Smooth muscle cell (in vitro differentiated cells): ENCODE measurements at regions not wholly inside any gene's neighbourhood (a gene's known extent, or its start where the extent isn't known, plus 50 kb on each side); places are given as distances from the start of the nearest gene placed in this dataset.
"Not testable (repeated sequence)": the region's sequence is repeated elsewhere in the genome, so short reads cannot be mapped to it uniquely, and the experiment has no call there.

Experiments used
- DNase-seq: peaks from one replicate; lab custom pipeline; 2025; ENCODE audit not compliant: unreplicated experiment; lab: John Stamatoyannopoulos, UW
- H2AFZ ChIP-seq: fragments of 200-600 bp; sonication (generic); 2 replicates; pipeline ENCODE4 v1.6.0; 2016; ENCODE audit warnings: antibody characterized with exemption, low read depth, mild to moderate bottlenecking
- H3F3A ChIP-seq: fragments of 200-600 bp; sonication (generic); 2 replicates; pipeline ENCODE4 v1.6.0; 2017; ENCODE audit warnings: antibody characterized with exemption, low read depth
- H3K27ac ChIP-seq: fragments of 200-600 bp; sonication (generic); 2 replicates; pipeline ENCODE4 v1.5.1; 2016; ENCODE audit warnings: low read depth, mild to moderate bottlenecking
- H3K27me3 ChIP-seq: fragments of 200-600 bp; sonication (generic); 2 replicates; pipeline ENCODE4 v1.6.1; 2016; ENCODE audit warnings: low read depth, mild to moderate bottlenecking
- H3K36me3 ChIP-seq: fragments of 200-600 bp; sonication (generic); 2 replicates; pipeline ENCODE4 v1.5.1; 2016; ENCODE audit warnings: low read depth
- H3K4me1 ChIP-seq: fragments of 200-600 bp; sonication (generic); 2 replicates; pipeline ENCODE4 v1.5.1; 2016; ENCODE audit warnings: low read depth
- H3K4me2 ChIP-seq: fragments of 200-600 bp; sonication (generic); 2 replicates; pipeline ENCODE4 v1.6.0; 2016; ENCODE audit warnings: mild to moderate bottlenecking
- H3K4me3 ChIP-seq: fragments of 200-600 bp; sonication (generic); 2 replicates; pipeline ENCODE4 v1.5.1; 2016; ENCODE audit warnings: mild to moderate bottlenecking
- H3K79me2 ChIP-seq: fragments of 200-600 bp; sonication (generic); 2 replicates; pipeline ENCODE4 v1.6.0; 2016; ENCODE audit warnings: low read depth, mild to moderate bottlenecking
- H3K9ac ChIP-seq: fragments of 200-600 bp; sonication (generic); 2 replicates; pipeline ENCODE4 v1.6.0; 2016; ENCODE audit warnings: low read depth
- H3K9me3 ChIP-seq: fragments of 200-600 bp; sonication (generic); replicated peaks from 2 replicates; pipeline ENCODE4 v1.5.1; 2016; ENCODE audit warnings: low read depth
- H4K20me1 ChIP-seq: fragments of 200-600 bp; sonication (generic); 2 replicates; pipeline ENCODE4 v1.6.0; 2016; ENCODE audit warnings: low read depth
- WGBS: methylation state at CpG from one replicate; pipeline ENCODE4 v1.1.7; 2016; ENCODE audit warnings: low lambda C conversion rate; 5-methylcytosine and 5-hydroxymethylcytosine counted together
- TF ChIP-seq, protein P1 (sequence below): fragments of 200-600 bp; sonication (generic); IDR thresholded peaks from 2 replicates; pipeline ENCODE4 v1.5.1; 2017; ENCODE audit warnings: borderline replicate concordance, mild to moderate bottlenecking, antibody characterized with exemption; ENCODE audit not compliant: insufficient read depth, poor library complexity, severe bottlenecking

DNA sequence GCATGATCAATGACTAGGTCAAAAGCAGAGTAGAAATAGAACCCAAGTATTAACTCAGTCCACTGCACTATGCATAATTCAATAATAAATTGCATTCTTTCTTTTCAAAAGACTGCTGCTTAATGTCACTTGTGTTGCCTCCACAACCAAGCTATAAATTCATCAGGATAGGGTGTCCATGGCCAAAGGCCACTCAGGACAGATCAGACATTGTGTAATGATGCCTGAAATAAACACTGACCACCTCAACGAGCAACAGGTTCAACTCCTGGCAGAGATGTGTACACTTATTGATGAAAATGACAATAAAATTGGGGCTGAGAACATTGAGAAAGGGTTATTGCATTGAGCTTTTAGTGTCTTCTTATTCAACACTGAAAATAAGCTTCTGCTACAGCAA lies 194.5 kb upstream of the SPOPL start:
- Histone ChIP-seq H3K4me3 (no peak overlapping the region), H3K36me3 (no peaks in the 10 kb centered on the region), H3K4me2 (no peak overlapping the region), H3K4me1 (no peaks in the 10 kb centered on the region), H3F3A (no peaks in the 10 kb centered on the region), H3K27me3 (no peaks in the 10 kb centered on the region), H3K9me3 (no peaks in the 10 kb centered on the region), H3K9ac (no peak overlapping the region), H4K20me1 (no peaks in the 10 kb centered on the region), H3K79me2 (no peaks in the 10 kb centered on the region), H2AFZ (no peak overlapping the region), H3K27ac (no peak overlapping the region)
- no peak for DNase-seq
- 90% methylated on average over 1 of the region's 1 CpG for WGBS
- TF ChIP-seq, protein P1, sequence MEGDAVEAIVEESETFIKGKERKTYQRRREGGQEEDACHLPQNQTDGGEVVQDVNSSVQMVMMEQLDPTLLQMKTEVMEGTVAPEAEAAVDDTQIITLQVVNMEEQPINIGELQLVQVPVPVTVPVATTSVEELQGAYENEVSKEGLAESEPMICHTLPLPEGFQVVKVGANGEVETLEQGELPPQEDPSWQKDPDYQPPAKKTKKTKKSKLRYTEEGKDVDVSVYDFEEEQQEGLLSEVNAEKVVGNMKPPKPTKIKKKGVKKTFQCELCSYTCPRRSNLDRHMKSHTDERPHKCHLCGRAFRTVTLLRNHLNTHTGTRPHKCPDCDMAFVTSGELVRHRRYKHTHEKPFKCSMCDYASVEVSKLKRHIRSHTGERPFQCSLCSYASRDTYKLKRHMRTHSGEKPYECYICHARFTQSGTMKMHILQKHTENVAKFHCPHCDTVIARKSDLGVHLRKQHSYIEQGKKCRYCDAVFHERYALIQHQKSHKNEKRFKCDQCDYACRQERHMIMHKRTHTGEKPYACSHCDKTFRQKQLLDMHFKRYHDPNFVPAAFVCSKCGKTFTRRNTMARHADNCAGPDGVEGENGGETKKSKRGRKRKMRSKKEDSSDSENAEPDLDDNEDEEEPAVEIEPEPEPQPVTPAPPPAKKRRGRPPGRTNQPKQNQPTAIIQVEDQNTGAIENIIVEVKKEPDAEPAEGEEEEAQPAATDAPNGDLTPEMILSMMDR: no peak

DNA sequence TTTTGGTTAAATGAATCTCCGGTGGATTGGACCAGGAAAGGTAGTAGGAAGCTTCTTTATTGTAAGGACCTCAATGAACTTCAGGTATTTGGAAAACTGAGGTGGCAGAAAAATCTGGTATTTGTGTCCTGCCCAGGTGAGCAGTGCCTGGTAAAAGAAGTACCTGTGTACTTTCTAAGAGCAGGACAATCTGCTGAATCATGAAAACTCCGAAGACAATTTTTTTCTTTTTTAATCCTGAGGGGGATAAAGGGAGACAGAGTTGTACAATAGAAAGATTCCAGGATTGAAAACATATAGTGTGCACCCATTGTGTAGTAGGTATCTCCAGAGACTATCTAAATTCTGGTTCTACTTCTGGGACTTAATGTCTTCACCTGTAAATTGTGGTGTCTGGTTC lies 191.8 kb upstream of the SPOPL start:
- H3K4me3 ChIP-seq: no peak overlapping the region
- H3K27ac ChIP-seq: no peak overlapping the region
- H3K27me3 ChIP-seq: no peaks in the 10 kb centered on the region
- no peaks in the 10 kb centered on the region for H3K36me3 ChIP-seq
- no peaks in the 10 kb centered on the region for H3K9me3 ChIP-seq
- H3K9ac ChIP-seq: no peak overlapping the region
- no peaks in the 10 kb centered on the region for H4K20me1 ChIP-seq
- H3F3A ChIP-seq: no peaks in the 10 kb centered on the region
- TF ChIP-seq, protein P1: no peak
- no peak for DNase-seq
- H3K4me1 ChIP-seq: no peaks in the 10 kb centered on the region
- WGBS: 96% methylated on average over 2 of the region's 2 CpGs
- no peak overlapping the region for H3K4me2 ChIP-seq
- H2AFZ ChIP-seq: no peak overlapping the region
- H3K79me2 ChIP-seq: no peaks in the 10 kb centered on the region

DNA sequence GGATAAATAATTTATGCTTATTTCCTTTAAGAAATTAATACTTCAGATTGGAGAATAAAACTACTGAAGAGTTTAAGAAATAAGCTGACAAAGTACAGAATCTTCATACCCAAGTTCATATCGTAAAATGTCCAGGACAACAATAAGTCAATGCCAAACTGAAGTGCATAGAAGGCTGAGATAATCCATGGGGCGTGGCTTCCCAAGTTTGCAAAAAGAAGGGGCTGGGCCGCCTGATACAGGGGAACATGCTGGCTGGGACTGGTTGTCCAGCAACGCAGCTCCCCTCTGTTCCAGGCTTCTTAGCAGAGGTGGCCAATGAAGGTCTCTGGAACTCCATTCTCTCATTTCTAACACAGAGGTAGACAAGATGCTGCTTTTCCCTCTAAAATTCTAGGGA lies 189.5 kb upstream of the SPOPL start:
- no peaks in the 10 kb centered on the region for H3K4me1 ChIP-seq
- H3K79me2 ChIP-seq: no peaks in the 10 kb centered on the region
- H4K20me1 ChIP-seq: no peaks in the 10 kb centered on the region
- no peaks in the 10 kb centered on the region for H3K9me3 ChIP-seq
- H3K27me3 ChIP-seq: no peaks in the 10 kb centered on the region
- TF ChIP-seq, protein P1: no peak
- H3F3A ChIP-seq: no peaks in the 10 kb centered on the region
- H3K4me2 ChIP-seq: no peak overlapping the region
- 93% methylated on average over 4 of the region's 4 CpGs for WGBS
- H3K36me3 ChIP-seq: no peaks in the 10 kb centered on the region
- no peak for DNase-seq
- no peak overlapping the region for H3K27ac ChIP-seq
- H3K9ac ChIP-seq: no peak overlapping the region
- H2AFZ ChIP-seq: no peak overlapping the region
- H3K4me3 ChIP-seq: no peak overlapping the region

DNA sequence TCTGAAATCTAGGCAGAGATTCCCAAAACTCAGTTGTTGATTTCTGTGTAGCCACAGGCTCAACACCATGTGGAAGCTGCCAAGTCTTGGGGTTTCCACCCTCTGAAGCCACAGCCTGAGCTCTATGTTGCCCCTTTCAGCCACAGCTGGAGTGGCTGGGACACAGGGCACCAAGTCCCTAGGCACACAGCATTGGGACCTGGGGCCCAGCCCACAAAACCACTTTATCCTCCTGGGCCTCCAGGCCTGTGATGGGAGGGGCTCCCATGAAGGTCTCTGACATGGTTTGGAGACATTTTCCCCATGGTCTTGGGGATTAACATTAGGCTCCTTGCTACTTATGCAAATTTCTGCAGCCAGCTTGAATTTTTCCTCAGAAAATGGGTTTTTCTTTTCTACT lies 186.0 kb upstream of the SPOPL start:
- not testable (repeated sequence) for H3K4me1 ChIP-seq, H3F3A ChIP-seq, H3K9ac ChIP-seq, H3K4me3 ChIP-seq, H3K27me3 ChIP-seq, H3K79me2 ChIP-seq, H3K9me3 ChIP-seq, H3K4me2 ChIP-seq, H3K36me3 ChIP-seq, DNase-seq, H2AFZ ChIP-seq, H4K20me1 ChIP-seq, H3K27ac ChIP-seq
